Spleen (tissue), 11 donors: ENCODE measurements at regions not wholly inside any gene's neighbourhood (a gene's known extent, or its start where the extent isn't known, plus 50 kb on each side); places are given as distances from the start of the nearest gene placed in this dataset.
"Not testable (repeated sequence)": the region's sequence is repeated elsewhere in the genome, so short reads cannot be mapped to it uniquely, and the experiment has no call there.

Experiments
- DNase-seq: peaks from one replicate; pipeline ENCODE4 v3.0.0-alpha.2; 2020
- H3K27ac ChIP-seq, 8 donors: fragments of 200-600 bp; sonication (generic) in 7 of 8; 1 replicate in 4 of 8; 2 replicates in 4 of 8; pipeline versions ENCODE4 v1.5.0 to v1.8.0; 2016 to 2021; ENCODE audit warnings: inconsistent platforms in 4 of 8, mild to moderate bottlenecking in 4 of 8, moderate library complexity in 1 of 8
- H3K27me3 ChIP-seq, 7 donors: fragments of 200-600 bp; sonication (generic) in 6 of 7; replicated peaks in 1 of 7; 1 replicate in 4 of 7; 2 replicates in 3 of 7; pipeline versions ENCODE4 v1.5.0 to v1.8.0; 2016 to 2021; ENCODE audit warnings: inconsistent platforms in 3 of 7, mild to moderate bottlenecking in 1 of 7
- H3K36me3 ChIP-seq, 6 donors: fragments of 200-600 bp; sonication (generic) in 5 of 6; 1 replicate in 4 of 6; 2 replicates in 2 of 6; pipeline versions ENCODE4 v1.5.0 to v1.8.0; 2016 to 2021; ENCODE audit warnings: inconsistent platforms in 2 of 6
- H3K4me1 ChIP-seq, 6 donors: fragments of 200-600 bp; sonication (generic) in 5 of 6; 1 replicate in 3 of 6; 2 replicates in 3 of 6; pipeline versions ENCODE4 v1.5.0 to v1.8.0; 2016 to 2021; ENCODE audit warnings: inconsistent platforms in 3 of 6
- H3K4me3 ChIP-seq, 8 donors: fragments of 200-600 bp; sonication (generic) in 7 of 8; 1 replicate in 4 of 8; 2 replicates in 4 of 8; pipeline versions ENCODE4 v1.5.0 to v1.8.0; 2016 to 2021; ENCODE audit warnings: inconsistent platforms in 4 of 8, mild to moderate bottlenecking in 4 of 8, moderate library complexity in 2 of 8
- H3K9me3 ChIP-seq, 8 donors: fragments of 200-600 bp; sonication (generic) in 7 of 8; 1 replicate in 4 of 8; 2 replicates in 4 of 8; pipeline versions ENCODE4 v1.5.0 to v1.8.0; 2016 to 2021; ENCODE audit warnings: inconsistent platforms in 4 of 8
- POLR2A ChIP-seq, 3 donors: fragments of 450-650 bp; IDR thresholded peaks; one replicate each; pipeline ENCODE4 v1.5.1; 2017; ENCODE audit warnings: antibody characterized with exemption in 3 of 3, mild to moderate bottlenecking in 1 of 3
- POLR2AphosphoS5 ChIP-seq, 3 donors: sonication (generic); formaldehyde crosslinking; IDR thresholded peaks; one replicate each; pipeline ENCODE4 v1.5.1; 2017; ENCODE audit warnings: antibody characterized with exemption in 3 of 3
- WGBS, 5 donors: extraction: QIAGEN DNeasy Blood & Tissue Kit in 3 of 5; methylation state at CpG; one replicate each; pipeline versions ENCODE4 v1.1.5 to v1.1.7; 2013 to 2018; 5-methylcytosine and 5-hydroxymethylcytosine counted together
- intact Hi-C: fragments of 100-400 bp; cut with DNase I; formaldehyde crosslinking; loops from one replicate; pipeline ENCODE4 v1.15.0; 2023; ENCODE audit warnings: low total_unique reads
- TF ChIP-seq, protein P1 (sequence below), 11 experiments: fragments of 200-600 bp in 7 of 11; fragments of 450-650 bp in 4 of 11; sonication (generic) in 4 of 11; IDR thresholded peaks in 8 of 11; conservative IDR thresholded peaks in 3 of 11; 1 replicate in 7 of 11; 2 replicates in 4 of 11; pipeline versions ENCODE4 v1.4.0 to v1.8.0; 2016 to 2021; ENCODE audit warnings: antibody characterized with exemption in 11 of 11, inconsistent platforms in 4 of 11, mild to moderate bottlenecking in 1 of 11
- donor health status: healthy with polysubstance abuse.
- donor health status: DM: no; HTN: no; CAD: no; lungs with moderate emphysema.
- donor health status: DM: no; HTN: no; CAD: no.
- donor health status: Bipolar disorder and iron deficiency.
- donor health status: healthy.
- donor health status: DM: no; HTN: no; CAD: no.
- donor health status: DM: yes; HTN: yes; CAD: no.

DNA sequence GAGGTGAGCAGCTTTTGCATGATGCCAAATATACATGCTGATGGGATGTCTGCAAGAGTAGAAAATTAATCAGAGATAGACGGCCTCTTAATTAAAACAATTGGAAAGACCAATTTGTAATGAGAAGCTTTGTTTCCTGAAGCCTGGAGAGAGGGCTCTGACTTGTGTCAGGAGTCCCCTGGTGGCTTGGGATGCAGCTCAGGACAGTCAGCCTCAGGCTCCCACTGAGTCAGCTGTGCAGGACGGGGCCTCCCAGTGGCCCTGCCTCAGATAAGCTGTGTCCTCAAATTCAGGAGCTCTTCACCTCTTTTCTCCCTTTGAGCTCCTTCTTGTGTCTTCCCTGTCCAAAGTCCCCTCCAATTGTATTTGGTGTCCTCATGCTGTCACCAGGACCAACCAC lies 438.9 kb upstream of the PODXL start:
- TF ChIP-seq POLR2AphosphoS5 (IDR thresholded peaks at IDR 0.05) = no peak
- TF ChIP-seq POLR2A (IDR thresholded peaks at IDR 0.05) = no peak
- TF ChIP-seq, protein P1, sequence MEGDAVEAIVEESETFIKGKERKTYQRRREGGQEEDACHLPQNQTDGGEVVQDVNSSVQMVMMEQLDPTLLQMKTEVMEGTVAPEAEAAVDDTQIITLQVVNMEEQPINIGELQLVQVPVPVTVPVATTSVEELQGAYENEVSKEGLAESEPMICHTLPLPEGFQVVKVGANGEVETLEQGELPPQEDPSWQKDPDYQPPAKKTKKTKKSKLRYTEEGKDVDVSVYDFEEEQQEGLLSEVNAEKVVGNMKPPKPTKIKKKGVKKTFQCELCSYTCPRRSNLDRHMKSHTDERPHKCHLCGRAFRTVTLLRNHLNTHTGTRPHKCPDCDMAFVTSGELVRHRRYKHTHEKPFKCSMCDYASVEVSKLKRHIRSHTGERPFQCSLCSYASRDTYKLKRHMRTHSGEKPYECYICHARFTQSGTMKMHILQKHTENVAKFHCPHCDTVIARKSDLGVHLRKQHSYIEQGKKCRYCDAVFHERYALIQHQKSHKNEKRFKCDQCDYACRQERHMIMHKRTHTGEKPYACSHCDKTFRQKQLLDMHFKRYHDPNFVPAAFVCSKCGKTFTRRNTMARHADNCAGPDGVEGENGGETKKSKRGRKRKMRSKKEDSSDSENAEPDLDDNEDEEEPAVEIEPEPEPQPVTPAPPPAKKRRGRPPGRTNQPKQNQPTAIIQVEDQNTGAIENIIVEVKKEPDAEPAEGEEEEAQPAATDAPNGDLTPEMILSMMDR (IDR thresholded peaks at IDR 0.05 in 8 of 11, conservative IDR thresholded peaks at IDR 0.05 in 3 of 11) = no peak
- Histone ChIP-seq H3K4me1 (no peaks in the 10 kb centered on the region), H3K9me3 (no peaks in the 10 kb centered on the region), H3K27me3 (no peaks in the 10 kb centered on the region), H3K27ac (no peak overlapping the region), H3K4me3 (no peak overlapping the region), H3K36me3 (no peaks in the 10 kb centered on the region)
- intact Hi-C loops = no loop called here
- 68 to 91% (median 80%) methylated on average over 2 of the region's 2 CpGs for WGBS, 5 donors
- DNase-seq = no peak

DNA sequence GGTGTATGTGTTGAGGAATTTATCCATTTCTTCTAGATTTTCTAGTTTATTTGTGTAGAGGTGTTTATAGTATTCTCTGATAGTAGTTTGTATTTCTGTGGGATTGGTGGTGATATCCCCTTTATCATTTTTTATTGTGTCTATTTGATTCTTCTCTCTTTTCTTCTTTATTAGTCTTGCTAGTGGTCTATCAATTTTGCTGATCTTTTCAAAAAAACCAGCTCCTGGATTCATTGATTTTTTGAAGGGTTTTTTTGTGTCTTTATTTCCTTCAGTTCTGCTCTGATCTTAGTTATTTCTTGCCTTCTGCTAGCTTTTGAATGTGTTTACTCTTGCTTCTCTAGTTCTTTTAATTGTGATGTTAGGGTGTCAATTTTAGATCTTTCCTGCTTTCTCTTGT lies 424.6 kb upstream of the PODXL start:
- H3K4me1 ChIP-seq, H3K36me3 ChIP-seq, H3K9me3 ChIP-seq, H3K27ac ChIP-seq, intact Hi-C loops, H3K4me3 ChIP-seq, DNase-seq: not testable (repeated sequence)
- peaks cover 0 to 11% (median 0%) of the 10 kb centered on the region in 7 donors for H3K27me3 ChIP-seq

- 61 to 92% (median 80%) methylated on average over 2 of the region's 2 CpGs for WGBS, 5 donors
- intact Hi-C loops = not testable (repeated sequence)
Measured at GRCh38 chr7:131978118-131978517, 421.7 kb upstream of the PODXL start.

DNA sequence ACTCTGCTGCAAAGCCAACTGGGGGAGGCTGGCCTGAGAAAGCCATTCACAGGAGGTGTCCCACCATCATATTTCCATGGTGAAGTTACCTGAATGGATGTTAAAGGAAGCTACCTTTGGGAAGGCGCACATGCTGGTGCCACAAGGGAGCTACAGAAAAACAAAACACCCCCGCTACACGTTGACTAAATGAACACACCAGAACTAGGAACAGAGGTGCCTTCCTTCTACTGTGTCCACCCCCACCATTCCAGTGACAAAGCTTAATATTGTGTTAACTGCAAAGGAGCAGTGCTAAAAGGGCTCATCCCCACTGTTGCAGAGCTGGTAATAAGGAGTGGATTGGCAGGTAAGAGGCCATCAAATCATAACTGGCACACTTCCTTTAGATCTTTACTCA lies 420.0 kb upstream of the PODXL start:
- TF ChIP-seq POLR2A (IDR thresholded peaks at IDR 0.05) (no peak), POLR2AphosphoS5 (IDR thresholded peaks at IDR 0.05) (no peak)
- 74 to 98% (median 90%) methylated on average over 3 of the region's 3 CpGs for WGBS, 5 donors
- Histone ChIP-seq H3K4me1 (no peaks in the 10 kb centered on the region), H3K27ac (no peak overlapping the region), H3K9me3 (peaks cover 0 to 9% (median 0%) of the 10 kb centered on the region in 8 donors), H3K4me3 (no peak overlapping the region), H3K36me3 (no peaks in the 10 kb centered on the region), H3K27me3 (no peaks in the 10 kb centered on the region)
- no peak for DNase-seq
- intact Hi-C loops = no loop called here

More at GRCh38 chr7:131978118-131978517, 421.7 kb upstream of the PODXL start:
- H3K36me3 ChIP-seq, H3K4me1 ChIP-seq, H3K27ac ChIP-seq, DNase-seq, H3K4me3 ChIP-seq, H3K9me3 ChIP-seq, H3K27me3 ChIP-seq: not testable (repeated sequence)

- Histone ChIP-seq H3K9me3 (peaks cover 0 to 9% (median 0%) of the 10 kb centered on the region in 8 donors), H3K4me3 (no peak overlapping the region), H3K27ac (no peak overlapping the region), H3K4me1 (no peaks in the 10 kb centered on the region), H3K36me3 (no peaks in the 10 kb centered on the region), H3K27me3 (no peaks in the 10 kb centered on the region)
- WGBS, 5 donors = 48 to 69% (median 57%) methylated on average over 2 of the region's 2 CpGs
- TF ChIP-seq POLR2AphosphoS5 (IDR thresholded peaks at IDR 0.05) (no peak), POLR2A (IDR thresholded peaks at IDR 0.05) (no peak)
- TF ChIP-seq, protein P1 (IDR thresholded peaks at IDR 0.05 in 8 of 11, conservative IDR thresholded peaks at IDR 0.05 in 3 of 11) = no peak
- no peak for DNase-seq
- intact Hi-C loops = no loop called here
Measured at GRCh38 chr7:131974671-131975070, 418.2 kb upstream of the PODXL start.

GRCh38 chr7:131972251-131972650 lies 415.8 kb upstream of the PODXL start:
- no peak for DNase-seq
- Histone ChIP-seq H3K27me3 (no peaks in the 10 kb centered on the region), H3K27ac (no peak overlapping the region), H3K9me3 (peaks cover 0 to 9% (median 0%) of the 10 kb centered on the region in 8 donors), H3K4me1 (no peaks in the 10 kb centered on the region), H3K36me3 (no peaks in the 10 kb centered on the region), H3K4me3 (no peak overlapping the region)
- WGBS, 5 donors = 36 to 48% (median 38%) methylated on average over 2 of the region's 2 CpGs
- intact Hi-C loops = no loop called here
- TF ChIP-seq, protein P1 (IDR thresholded peaks at IDR 0.05 in 8 of 11, conservative IDR thresholded peaks at IDR 0.05 in 3 of 11) = no peak
- TF ChIP-seq POLR2A (IDR thresholded peaks at IDR 0.05) (no peak), POLR2AphosphoS5 (IDR thresholded peaks at IDR 0.05) (no peak)
